ENCODE measurements at regions not wholly inside any gene's neighbourhood (a gene's known extent, or its start where the extent isn't known, plus 50 kb on each side); places are given as distances from the start of the nearest gene placed in this dataset.

- TF ChIP-seq POLR2AphosphoS5 (IDR thresholded peaks at IDR 0.05) (no peak), EP300 (conservative IDR thresholded peaks at IDR 0.05; ENCODE audit: poor library complexity, severe bottlenecking) (no peak), RAD21 (conservative IDR thresholded peaks at IDR 0.05) (no peak)
Observed at GRCh38 chr1:29452463-29453230, 216.3 kb downstream of the PTPRU start.

Measured in neural cell (in vitro differentiated cells).